ENCODE measurements at regions not wholly inside any gene's neighbourhood (a gene's known extent, or its start where the extent isn't known, plus 50 kb on each side); places are given as distances from the start of the nearest gene placed in this dataset.

DNA sequence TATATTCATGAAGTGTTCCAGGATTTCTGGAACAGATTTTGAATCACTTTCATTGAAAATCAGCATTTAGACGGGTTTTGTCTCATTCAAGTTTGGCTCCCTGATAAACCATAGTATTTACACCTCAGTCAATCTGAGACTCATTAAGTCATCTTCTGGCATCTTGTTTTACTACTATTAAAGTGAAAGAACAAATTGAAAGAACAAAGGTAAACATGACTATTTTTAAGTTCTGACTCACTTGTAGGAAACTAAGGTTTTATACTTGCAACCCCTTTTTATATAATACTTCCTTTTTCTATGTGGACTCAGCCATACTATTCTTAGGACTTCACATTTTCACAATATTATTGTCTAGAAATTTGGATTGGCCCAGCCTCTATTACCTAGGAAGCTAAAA is 854.4 kb downstream of the SQOR start:
- TF ChIP-seq GATA3 (IDR thresholded peaks at IDR 0.05; ENCODE audit: low read depth, low read length) (no peak), GATA2 (IDR thresholded peaks at IDR 0.05; ENCODE audit: low read depth, low read length) (no peak)
